Fibroblast of lung (primary cell): ENCODE measurements at regions not wholly inside any gene's neighbourhood (a gene's known extent, or its start where the extent isn't known, plus 50 kb on each side); places are given as distances from the start of the nearest gene placed in this dataset.
"Not testable (repeated sequence)": the region's sequence is repeated elsewhere in the genome, so short reads cannot be mapped to it uniquely, and the experiment has no call there.

ENCODE experiments used
- DNase-seq, 2 donors: peaks; one replicate each; pipeline versions ENCODE4 v3.0.0 to v3.0.0-alpha.2; 2010; ENCODE audit warnings: low read depth in 2 of 2
- H2AFZ ChIP-seq: 2 replicates; pipeline ENCODE4 v1.5.1; 2012; ENCODE audit warnings: low read length, control low read depth, inconsistent platforms
- H3K27ac ChIP-seq: 2 replicates; pipeline ENCODE4 v1.5.1; 2011; ENCODE audit warnings: low read length, control low read depth; ENCODE audit not compliant: insufficient read depth
- H3K27me3 ChIP-seq: 2 replicates; pipeline ENCODE4 v1.5.1; 2011; ENCODE audit warnings: mild to moderate bottlenecking, low read length; ENCODE audit not compliant: control insufficient read depth, insufficient read depth
- H3K36me3 ChIP-seq: 2 replicates; pipeline ENCODE4 v1.5.1; 2011; ENCODE audit warnings: low read length; ENCODE audit not compliant: control insufficient read depth, insufficient read depth
- H3K4me1 ChIP-seq: 2 replicates; pipeline ENCODE4 v1.5.1; 2011; ENCODE audit warnings: low read length; ENCODE audit not compliant: control insufficient read depth, insufficient read depth; ENCODE audit errors: extremely low read depth
- H3K4me2 ChIP-seq: 2 replicates; pipeline ENCODE4 v1.5.1; 2011; ENCODE audit warnings: low read length, control low read depth; ENCODE audit not compliant: insufficient read depth; ENCODE audit errors: extremely low read depth
- H3K4me3 ChIP-seq, 4 experiments: fragments of 200-600 bp in 1 of 4; sonication (generic) in 1 of 4; replicated peaks in 1 of 4; 2 replicates each; pipeline ENCODE4 v1.5.1; 2011 to 2016; ENCODE audit warnings: low read length in 4 of 4, low read depth in 3 of 4, mild to moderate bottlenecking in 3 of 4, control low read depth in 2 of 4, inconsistent platforms in 1 of 4, mixed read lengths in 1 of 4; ENCODE audit not compliant: insufficient read depth in 1 of 4; ENCODE audit errors: control extremely low read depth in 1 of 4
- H3K79me2 ChIP-seq: 2 replicates; pipeline ENCODE4 v1.5.1; 2012; ENCODE audit warnings: mild to moderate bottlenecking, low read length, inconsistent platforms; ENCODE audit not compliant: control insufficient read depth, insufficient read depth
- H3K9ac ChIP-seq: 2 replicates; pipeline ENCODE4 v1.5.1; 2011; ENCODE audit warnings: mild to moderate bottlenecking, low read length, control low read depth; ENCODE audit not compliant: insufficient read depth
- H3K9me3 ChIP-seq: 2 replicates; pipeline ENCODE4 v1.5.1; 2012; ENCODE audit warnings: low read depth, low read length; ENCODE audit not compliant: control insufficient read depth, insufficient read depth
- H4K20me1 ChIP-seq: 2 replicates; pipeline ENCODE4 v1.5.1; 2011; ENCODE audit warnings: low read length; ENCODE audit not compliant: control insufficient read depth, insufficient read depth; ENCODE audit errors: extremely low read depth
- EZH2 ChIP-seq: IDR thresholded peaks from 2 replicates; pipeline ENCODE4 v1.5.1; 2012; ENCODE audit warnings: low read length, control low read depth, mild to moderate bottlenecking; ENCODE audit errors: missing control alignments
- TF ChIP-seq, protein P1 (sequence below), 2 donors: IDR thresholded peaks in 1 of 2; conservative IDR thresholded peaks in 1 of 2; 1 replicate in 1 of 2; 2 replicates in 1 of 2; pipeline ENCODE4 v1.5.1; 2011 to 2012; ENCODE audit warnings: low read length in 2 of 2, control low read depth in 1 of 2, inconsistent platforms in 1 of 2, low read depth in 1 of 2, mild to moderate bottlenecking in 1 of 2

DNA sequence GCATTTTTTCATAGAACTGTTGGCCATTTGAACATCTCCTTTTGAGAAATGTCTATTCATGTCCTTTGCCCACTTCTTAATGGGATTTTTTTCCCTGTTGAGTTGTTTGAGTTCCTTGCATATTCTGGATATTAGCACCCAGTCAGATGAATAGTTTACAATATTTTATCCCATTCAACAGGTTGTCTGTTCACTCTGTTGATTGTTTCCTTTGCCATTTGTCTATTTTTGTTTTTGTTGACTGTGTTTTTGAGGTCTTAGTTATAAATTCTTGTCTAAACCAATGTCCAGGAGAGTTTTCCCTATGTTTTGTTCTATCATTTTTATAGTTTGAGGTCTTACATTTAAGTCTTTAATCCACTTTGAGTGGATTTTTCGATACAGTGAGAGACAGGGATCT lies 139.0 kb upstream of the TNPO1 start:
- H3K4me2 ChIP-seq: no peak overlapping the region
- H3K79me2 ChIP-seq: no peaks in the 10 kb centered on the region
- H3K36me3 ChIP-seq: no peaks in the 10 kb centered on the region
- no peaks in the 10 kb centered on the region for H4K20me1 ChIP-seq
- no peak overlapping the region for H3K9ac ChIP-seq
- H3K4me1 ChIP-seq: no peaks in the 10 kb centered on the region
- no peak for TF ChIP-seq EZH2
- TF ChIP-seq, protein P1, sequence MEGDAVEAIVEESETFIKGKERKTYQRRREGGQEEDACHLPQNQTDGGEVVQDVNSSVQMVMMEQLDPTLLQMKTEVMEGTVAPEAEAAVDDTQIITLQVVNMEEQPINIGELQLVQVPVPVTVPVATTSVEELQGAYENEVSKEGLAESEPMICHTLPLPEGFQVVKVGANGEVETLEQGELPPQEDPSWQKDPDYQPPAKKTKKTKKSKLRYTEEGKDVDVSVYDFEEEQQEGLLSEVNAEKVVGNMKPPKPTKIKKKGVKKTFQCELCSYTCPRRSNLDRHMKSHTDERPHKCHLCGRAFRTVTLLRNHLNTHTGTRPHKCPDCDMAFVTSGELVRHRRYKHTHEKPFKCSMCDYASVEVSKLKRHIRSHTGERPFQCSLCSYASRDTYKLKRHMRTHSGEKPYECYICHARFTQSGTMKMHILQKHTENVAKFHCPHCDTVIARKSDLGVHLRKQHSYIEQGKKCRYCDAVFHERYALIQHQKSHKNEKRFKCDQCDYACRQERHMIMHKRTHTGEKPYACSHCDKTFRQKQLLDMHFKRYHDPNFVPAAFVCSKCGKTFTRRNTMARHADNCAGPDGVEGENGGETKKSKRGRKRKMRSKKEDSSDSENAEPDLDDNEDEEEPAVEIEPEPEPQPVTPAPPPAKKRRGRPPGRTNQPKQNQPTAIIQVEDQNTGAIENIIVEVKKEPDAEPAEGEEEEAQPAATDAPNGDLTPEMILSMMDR (conservative IDR thresholded peaks at IDR 0.05 in 1 of 2, IDR thresholded peaks at IDR 0.05 in 1 of 2; ENCODE audit: low read depth in 1 of 2, low read length in 2 of 2): no peak
- H3K27ac ChIP-seq: no peak overlapping the region
- H2AFZ ChIP-seq: no peak overlapping the region
- DNase-seq: no peak
- H3K4me3 ChIP-seq: no peak overlapping the region
- no peaks in the 10 kb centered on the region for H3K9me3 ChIP-seq
- H3K27me3 ChIP-seq: no peaks in the 10 kb centered on the region

DNA sequence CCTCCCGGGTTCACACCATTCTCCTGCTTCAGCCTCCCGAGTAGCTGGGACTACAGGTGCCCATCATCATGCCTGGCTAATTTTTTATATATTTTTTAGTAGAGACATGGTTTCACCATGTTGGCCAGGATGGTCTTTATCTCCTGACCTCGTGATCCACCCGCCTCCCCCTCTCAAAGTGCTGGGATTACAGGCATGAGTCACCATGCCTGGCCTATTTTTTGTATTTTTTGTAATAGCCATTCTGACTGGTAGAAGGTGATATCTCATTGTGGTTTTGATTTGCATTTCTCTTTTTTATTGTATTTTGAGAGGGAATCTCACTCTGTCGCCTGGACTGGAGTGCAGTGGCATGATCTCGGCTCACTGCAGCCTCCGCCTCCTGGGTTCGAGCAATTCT lies 139.6 kb upstream of the TNPO1 start:
- DNase-seq: peak in 1 of 2 donors; percentile 2
- not testable (repeated sequence) for H3K4me2 ChIP-seq, H3K4me1 ChIP-seq, H3K4me3 ChIP-seq, H3K27ac ChIP-seq, H4K20me1 ChIP-seq, H3K9ac ChIP-seq, H2AFZ ChIP-seq, H3K9me3 ChIP-seq, H3K79me2 ChIP-seq, H3K27me3 ChIP-seq, H3K36me3 ChIP-seq

DNA sequence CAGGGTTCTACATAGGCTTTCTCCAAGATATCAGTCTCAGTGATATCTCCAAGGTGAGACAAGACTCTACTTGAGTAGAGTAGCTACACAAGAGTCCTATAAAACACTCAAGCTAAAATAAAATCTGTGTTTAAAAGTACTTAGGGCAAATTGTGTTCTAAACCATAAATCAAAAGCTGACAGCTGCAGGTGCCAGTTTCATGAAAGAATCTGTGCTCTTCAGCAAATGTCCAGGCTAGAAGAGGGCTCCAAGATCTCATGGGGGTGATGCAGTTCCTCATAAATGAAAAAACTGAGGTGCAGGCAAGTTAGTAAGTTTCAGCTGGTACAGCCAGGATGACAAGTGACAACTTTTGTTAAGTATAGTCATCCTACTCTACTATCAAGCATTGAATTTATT lies 142.8 kb upstream of the TNPO1 start:
- Histone ChIP-seq H4K20me1 (no peaks in the 10 kb centered on the region), H3K36me3 (no peaks in the 10 kb centered on the region), H3K4me3 (no peak overlapping the region), H3K4me2 (no peak overlapping the region), H3K4me1 (no peaks in the 10 kb centered on the region), H3K27ac (no peak overlapping the region), H3K27me3 (peaks cover 4% of the 10 kb centered on the region), H3K9me3 (no peaks in the 10 kb centered on the region), H3K9ac (no peak overlapping the region), H3K79me2 (no peaks in the 10 kb centered on the region), H2AFZ (no peak overlapping the region)
- TF ChIP-seq, protein P1 (conservative IDR thresholded peaks at IDR 0.05 in 1 of 2, IDR thresholded peaks at IDR 0.05 in 1 of 2; ENCODE audit: low read depth in 1 of 2, low read length in 2 of 2): no peak
- TF ChIP-seq EZH2: no peak
- DNase-seq: no peak

DNA sequence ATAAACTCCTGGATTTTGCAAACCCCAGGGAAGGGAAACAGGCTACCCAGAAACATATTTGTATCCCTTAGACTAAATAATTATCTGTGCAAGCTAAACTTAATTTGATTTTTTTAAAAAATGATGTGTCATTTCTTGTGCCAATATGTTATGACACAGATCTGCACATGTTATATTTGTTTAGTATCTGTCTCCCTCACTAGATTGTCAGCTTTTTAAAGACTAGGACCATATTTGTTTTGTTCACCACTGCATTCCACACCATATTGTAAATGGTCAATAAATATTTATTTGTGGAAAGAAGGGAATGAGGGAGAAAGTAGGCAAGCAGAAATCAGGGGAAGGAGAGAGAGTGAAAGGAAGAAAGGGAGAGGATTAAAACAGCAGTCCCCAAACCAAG lies 143.3 kb upstream of the TNPO1 start:
- H3K79me2 ChIP-seq: no peaks in the 10 kb centered on the region
- H3K4me2 ChIP-seq: no peak overlapping the region
- no peaks in the 10 kb centered on the region for H4K20me1 ChIP-seq
- no peak overlapping the region for H3K27ac ChIP-seq
- no peak overlapping the region for H3K9ac ChIP-seq
- H3K4me1 ChIP-seq: no peaks in the 10 kb centered on the region
- no peaks in the 10 kb centered on the region for H3K36me3 ChIP-seq
- peaks cover 4% of the 10 kb centered on the region for H3K27me3 ChIP-seq
- no peak overlapping the region for H2AFZ ChIP-seq
- DNase-seq: no peak
- H3K4me3 ChIP-seq: no peak overlapping the region
- TF ChIP-seq, protein P1 (conservative IDR thresholded peaks at IDR 0.05 in 1 of 2, IDR thresholded peaks at IDR 0.05 in 1 of 2; ENCODE audit: low read depth in 1 of 2, low read length in 2 of 2): no peak
- TF ChIP-seq EZH2: no peak
- no peaks in the 10 kb centered on the region for H3K9me3 ChIP-seq
